ENCODE measurements at regions not wholly inside any gene's neighbourhood (a gene's known extent, or its start where the extent isn't known, plus 50 kb on each side); places are given as distances from the start of the nearest gene placed in this dataset.

GRCh38 chr12:43283206-43283605, 268.8 kb downstream of the ADAMTS20 start:
- H3K4me1 ChIP-seq (ENCODE audit: insufficient read depth, low read length): peaks cover 27% of the 10 kb centered on the region
- no peaks in the 10 kb centered on the region for H3K36me3 ChIP-seq (ENCODE audit: insufficient read depth, low read length)
- no peaks in the 10 kb centered on the region for H3K9me3 Mint-ChIP-seq (ENCODE audit: unreplicated experiment)
- no peak overlapping the region for H3K4me3 Mint-ChIP-seq (ENCODE audit: unreplicated experiment)
- H3K36me3 Mint-ChIP-seq (ENCODE audit: low read depth, unreplicated experiment): no peaks in the 10 kb centered on the region
- H3K27ac ChIP-seq (ENCODE audit: low read depth, low read length): no peak overlapping the region
- peaks cover 31% of the 10 kb centered on the region for H3K4me1 Mint-ChIP-seq (ENCODE audit: low read depth, unreplicated experiment)
- no peak overlapping the region for H3K9ac ChIP-seq (ENCODE audit: low read length)
- H2AFZ ChIP-seq (ENCODE audit: low read depth, low read length): no peak overlapping the region
- no peak overlapping the region for H3K27ac Mint-ChIP-seq (ENCODE audit: unreplicated experiment)
- no peaks in the 10 kb centered on the region for H3K27me3 Mint-ChIP-seq (ENCODE audit: low read depth, unreplicated experiment)
- no peaks in the 10 kb centered on the region for H3K79me2 ChIP-seq (ENCODE audit: insufficient read depth, low read length)
- no peaks in the 10 kb centered on the region for H3K9me3 ChIP-seq (ENCODE audit: insufficient read depth, low read depth, low read length)
- TF ChIP-seq EZH2 (IDR thresholded peaks at IDR 0.05; ENCODE audit: insufficient read depth, low read length) (no peak), CTCF (IDR thresholded peaks at IDR 0.05; ENCODE audit: insufficient read depth, low read depth, low read length) (no peak)
- FAIRE-seq (no peak), DNase-seq (ENCODE audit: low read depth) (no peak)
- H3K4me2 ChIP-seq (ENCODE audit: low read length): no peak overlapping the region
- H3K27me3 ChIP-seq (ENCODE audit: insufficient read depth, low read length): no peaks in the 10 kb centered on the region
- H4K20me1 ChIP-seq (ENCODE audit: insufficient read depth, low read length): no peaks in the 10 kb centered on the region
- H3K4me3 ChIP-seq (ENCODE audit: insufficient read depth, low read depth, low read length): no peak overlapping the region

GRCh38 chr12:43282106-43282505, 269.9 kb downstream of the ADAMTS20 start:
- Histone ChIP-seq H3K27ac (ENCODE audit: low read depth, low read length) (no peak overlapping the region), H3K9me3 (ENCODE audit: insufficient read depth, low read depth, low read length) (no peaks in the 10 kb centered on the region), H3K79me2 (ENCODE audit: insufficient read depth, low read length) (no peaks in the 10 kb centered on the region), H3K27me3 (ENCODE audit: insufficient read depth, low read length) (no peaks in the 10 kb centered on the region), H3K4me2 (ENCODE audit: low read length) (no peak overlapping the region), H3K36me3 (ENCODE audit: insufficient read depth, low read length) (no peaks in the 10 kb centered on the region), H3K4me1 (ENCODE audit: insufficient read depth, low read length) (peaks cover 34% of the 10 kb centered on the region), H2AFZ (ENCODE audit: low read depth, low read length) (no peak overlapping the region), H3K9ac (ENCODE audit: low read length) (no peak overlapping the region), H4K20me1 (ENCODE audit: insufficient read depth, low read length) (no peaks in the 10 kb centered on the region), H3K4me3 (ENCODE audit: insufficient read depth, low read depth, low read length) (no peak overlapping the region)
- peaks cover 2% of the 10 kb centered on the region for H3K9me3 Mint-ChIP-seq (ENCODE audit: unreplicated experiment)
- no peaks in the 10 kb centered on the region for H3K36me3 Mint-ChIP-seq (ENCODE audit: low read depth, unreplicated experiment)
- TF ChIP-seq CTCF (IDR thresholded peaks at IDR 0.05; ENCODE audit: insufficient read depth, low read depth, low read length) (peak; percentile 43), EZH2 (IDR thresholded peaks at IDR 0.05; ENCODE audit: insufficient read depth, low read length) (no peak)
- no peaks in the 10 kb centered on the region for H3K27me3 Mint-ChIP-seq (ENCODE audit: low read depth, unreplicated experiment)
- no peak overlapping the region for H3K27ac Mint-ChIP-seq (ENCODE audit: unreplicated experiment)
- DNase-seq (ENCODE audit: low read depth): no peak
- no peak overlapping the region for H3K4me3 Mint-ChIP-seq (ENCODE audit: unreplicated experiment)
- no peak for FAIRE-seq
- H3K4me1 Mint-ChIP-seq (ENCODE audit: low read depth, unreplicated experiment): peaks cover 36% of the 10 kb centered on the region

GRCh38 chr12:43281563-43281962, 270.4 kb downstream of the ADAMTS20 start:
- no peaks in the 10 kb centered on the region for H3K79me2 ChIP-seq (ENCODE audit: insufficient read depth, low read length)
- H2AFZ ChIP-seq (ENCODE audit: low read depth, low read length): no peak overlapping the region
- no peak overlapping the region for H3K4me3 Mint-ChIP-seq (ENCODE audit: unreplicated experiment)
- no peak overlapping the region for H3K9ac ChIP-seq (ENCODE audit: low read length)
- peak overlapping the region; percentile 17 for H3K27ac ChIP-seq (ENCODE audit: low read depth, low read length)
- H3K9me3 ChIP-seq (ENCODE audit: insufficient read depth, low read depth, low read length): no peaks in the 10 kb centered on the region
- FAIRE-seq (no peak), DNase-seq (ENCODE audit: low read depth) (no peak)
- H3K27me3 ChIP-seq (ENCODE audit: insufficient read depth, low read length): no peaks in the 10 kb centered on the region
- H3K27ac Mint-ChIP-seq (ENCODE audit: unreplicated experiment): peak overlapping the region; percentile 44
- H3K4me1 ChIP-seq (ENCODE audit: insufficient read depth, low read length): peaks cover 34% of the 10 kb centered on the region
- TF ChIP-seq CTCF (IDR thresholded peaks at IDR 0.05; ENCODE audit: insufficient read depth, low read depth, low read length): no peak
- no peak for TF ChIP-seq EZH2 (IDR thresholded peaks at IDR 0.05; ENCODE audit: insufficient read depth, low read length)
- no peaks in the 10 kb centered on the region for H3K27me3 Mint-ChIP-seq (ENCODE audit: low read depth, unreplicated experiment)
- H3K9me3 Mint-ChIP-seq (ENCODE audit: unreplicated experiment): peaks cover 2% of the 10 kb centered on the region
- H3K4me3 ChIP-seq (ENCODE audit: insufficient read depth, low read depth, low read length): no peak overlapping the region
- H3K4me2 ChIP-seq (ENCODE audit: low read length): no peak overlapping the region
- H3K4me1 Mint-ChIP-seq (ENCODE audit: low read depth, unreplicated experiment): peaks cover 36% of the 10 kb centered on the region
- H3K36me3 ChIP-seq (ENCODE audit: insufficient read depth, low read length): no peaks in the 10 kb centered on the region
- no peaks in the 10 kb centered on the region for H3K36me3 Mint-ChIP-seq (ENCODE audit: low read depth, unreplicated experiment)
- H4K20me1 ChIP-seq (ENCODE audit: insufficient read depth, low read length): no peaks in the 10 kb centered on the region
